Liver (tissue), 3 donors: ENCODE measurements at regions not wholly inside any gene's neighbourhood (a gene's known extent, or its start where the extent isn't known, plus 50 kb on each side); places are given as distances from the start of the nearest gene placed in this dataset.

Experiments used
- CTCF ChIP-seq: fragments of 150-350 bp; IDR thresholded peaks from 2 replicates; pipeline ENCODE4 v1.5.1; 2017; ENCODE audit warnings: improper control_type of control experiment, low read depth, low read length; ENCODE audit not compliant: missing input control
- HNF4A ChIP-seq, 2 donors: conservative IDR thresholded peaks; 2 replicates each; pipeline ENCODE4 v1.6.1; 2016; ENCODE audit warnings: antibody characterized with exemption in 2 of 2, mild to moderate bottlenecking in 2 of 2
- JUND ChIP-seq, 2 donors: IDR thresholded peaks; 2 replicates each; pipeline ENCODE4 v1.6.1; 2016; ENCODE audit warnings: antibody characterized with exemption in 2 of 2
- MAX ChIP-seq: IDR thresholded peaks from 2 replicates; pipeline ENCODE4 v1.6.1; 2016; ENCODE audit warnings: antibody characterized with exemption
- RAD21 ChIP-seq, 2 donors: IDR thresholded peaks; 2 replicates each; pipeline ENCODE4 v1.6.1; 2016; ENCODE audit warnings: antibody characterized with exemption in 2 of 2, mild to moderate bottlenecking in 2 of 2
- REST ChIP-seq: IDR thresholded peaks from 2 replicates; pipeline ENCODE4 v1.6.1; 2016; ENCODE audit warnings: antibody characterized with exemption, mild to moderate bottlenecking
- YY1 ChIP-seq: IDR thresholded peaks from 2 replicates; pipeline ENCODE4 v1.6.1; 2016; ENCODE audit warnings: antibody characterized with exemption, mild to moderate bottlenecking
- ZBTB33 ChIP-seq: IDR thresholded peaks from 2 replicates; pipeline ENCODE4 v1.6.1; 2016; ENCODE audit warnings: antibody characterized with exemption
- donor health status: healthy.
- donor health status: healthy.

DNA sequence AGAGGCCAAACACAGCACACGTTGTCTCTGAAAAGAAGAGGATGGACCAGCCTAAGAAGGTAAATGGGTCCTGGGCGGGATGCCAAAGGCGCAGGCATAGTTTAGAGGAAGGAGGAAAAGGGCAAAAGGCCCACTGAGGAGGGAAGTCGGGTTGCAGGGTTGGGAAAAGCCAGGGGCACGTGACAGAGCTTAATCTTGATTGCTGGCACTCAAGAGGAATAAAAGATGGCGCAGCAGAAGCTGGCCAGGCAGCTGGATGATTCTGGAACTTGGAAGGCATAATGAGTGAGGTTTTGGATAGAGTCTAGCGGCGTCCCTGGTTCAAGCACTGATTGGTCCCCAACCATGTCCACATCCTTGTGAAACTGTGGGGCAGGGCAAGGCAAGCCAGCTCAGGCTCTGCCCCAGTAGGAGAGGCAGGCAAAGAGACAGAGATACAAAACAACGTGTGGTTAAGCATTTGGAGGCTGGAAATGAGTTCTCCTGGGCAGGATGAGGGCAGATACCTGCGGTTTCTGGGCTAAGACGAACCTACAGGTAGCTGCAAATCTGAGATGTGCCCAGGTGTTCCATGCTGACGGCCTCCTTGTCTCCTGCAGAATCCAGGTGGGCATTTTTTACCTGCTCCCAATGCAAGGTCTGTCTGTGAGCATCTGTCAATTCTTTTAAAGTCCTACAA lies 52.7 kb upstream of the CIBAR2 start:
- TF ChIP-seq REST (no peak), CTCF (no peak), MAX (no peak), YY1 (no peak), HNF4A (conservative IDR thresholded peaks at IDR 0.05) (no peak), RAD21 (IDR thresholded peaks at IDR 0.05) (no peak), ZBTB33 (no peak), JUND (IDR thresholded peaks at IDR 0.05) (no peak)
